K562 (cell line): ENCODE measurements at regions not wholly inside any gene's neighbourhood (a gene's known extent, or its start where the extent isn't known, plus 50 kb on each side); places are given as distances from the start of the nearest gene placed in this dataset.

Source experiments
- ATAC-seq: fragments of 200-7000 bp; cut with Tn5 transposase; 3 replicates; pipeline ENCODE4 v1.9.1; 2020; ENCODE audit warnings: moderate library complexity
- BruUV-seq: library from RNA; stranded (reverse); fragments of 400-500 nt; replicated peaks from 2 replicates; lab custom pipeline; 2021; lab: Mats Ljungman, UMichigan
- CTCF ChIA-PET: fragments of 300-600 bp; formaldehyde crosslinking; extraction: SDS; loops from one replicate; lab custom pipeline; 2021; ENCODE audit warnings: low intra/inter-chr PET ratio; lab: Yijun Ruan, JAX
- POLR2A ChIA-PET: fragments of 300-600, 350-650 bp; sonication (Branson Sonifier 250); formaldehyde crosslinking; extraction: SDS; loops from one replicate; lab custom pipeline; 2021; ENCODE audit warnings: antibody characterized with exemption, inconsistent platforms; lab: Yijun Ruan, JAX
- DNase-seq, 4 experiments: peaks; one replicate each; pipeline versions ENCODE4 v3.0.0 to v3.0.0-alpha.2; 2011 to 2018; ENCODE audit warnings: low spot score in 3 of 4, mixed read lengths in 3 of 4; ENCODE audit errors: extremely low read depth in 1 of 4
- FAIRE-seq: peaks from 2 replicates; lab custom pipeline; 2011; peaks lifted over from hg19 to GRCh38; lab: Jason Lieb, UNC
- H2AFZ ChIP-seq: 2 replicates; pipeline ENCODE4 v1.6.0; 2011; ENCODE audit warnings: low read depth, low read length, control low read depth, inconsistent platforms
- H3K27ac ChIP-seq: fragments of 200-600 bp; 3 replicates; pipeline ENCODE4 v1.8.0; 2011; ENCODE audit warnings: low read depth, mild to moderate bottlenecking, control low read depth, inconsistent platforms, low read length, moderate library complexity, mixed read lengths; ENCODE audit errors: extremely low read depth
- H3K27me3 ChIP-seq, 2 experiments: fragments of 300-600 bp in 1 of 2; 2 replicates in 1 of 2; 3 replicates in 1 of 2; pipeline versions ENCODE4 v1.6.0 to v1.8.0; 2011; ENCODE audit warnings: inconsistent platforms in 2 of 2, low read length in 2 of 2, mild to moderate bottlenecking in 1 of 2, mixed read lengths in 1 of 2, moderate library complexity in 1 of 2; ENCODE audit not compliant: control insufficient read depth in 2 of 2, insufficient read depth in 2 of 2
- H3K36me3 ChIP-seq: fragments of 300-600 bp; 3 replicates; pipeline ENCODE4 v1.8.0; 2011; ENCODE audit warnings: mild to moderate bottlenecking, low read length, inconsistent platforms; ENCODE audit not compliant: control insufficient read depth, insufficient read depth
- H3K4me1 ChIP-seq, 2 experiments: fragments of 200-600 bp in 1 of 2; replicated peaks in 1 of 2; 2 replicates in 1 of 2; 3 replicates in 1 of 2; pipeline versions ENCODE4 v1.5.1 to v1.8.0; 2011; ENCODE audit warnings: inconsistent platforms in 2 of 2, low read length in 2 of 2, mild to moderate bottlenecking in 1 of 2, mixed read lengths in 1 of 2, moderate library complexity in 1 of 2; ENCODE audit not compliant: control insufficient read depth in 2 of 2, insufficient read depth in 2 of 2
- H3K4me2 ChIP-seq: 2 replicates; pipeline ENCODE4 v1.6.1; 2011; ENCODE audit warnings: low read length, control low read depth, inconsistent platforms, mixed read lengths; ENCODE audit not compliant: insufficient read depth
- H3K4me3 ChIP-seq: fragments of 200-600 bp; sonication (generic), shearing (Covaris generic); 2 replicates; pipeline ENCODE4 v1.5.1; 2016; ENCODE audit warnings: control low read depth, inconsistent platforms
- H3K79me2 ChIP-seq: fragments of 200-600 bp; 3 replicates; pipeline ENCODE4 v1.8.0; 2011; ENCODE audit warnings: low read length, inconsistent platforms; ENCODE audit not compliant: control insufficient read depth, insufficient read depth
- H3K9ac ChIP-seq, 2 experiments: 2 replicates each; pipeline versions ENCODE4 v1.6.0 to v1.6.1; 2011; ENCODE audit warnings: low read depth in 2 of 2, low read length in 2 of 2, control low read depth in 1 of 2, inconsistent platforms in 1 of 2, mild to moderate bottlenecking in 1 of 2, mixed read lengths in 1 of 2; ENCODE audit not compliant: insufficient read depth in 1 of 2
- H3K9me1 ChIP-seq: one replicate; pipeline ENCODE4 v1.6.0; 2011; ENCODE audit warnings: inconsistent platforms, mild to moderate bottlenecking, low read length, moderate library complexity; ENCODE audit not compliant: control insufficient read depth, insufficient read depth
- H3K9me3 ChIP-seq: replicated peaks from 2 replicates; pipeline ENCODE4 v1.5.1; 2011; ENCODE audit warnings: low read depth, low read length, inconsistent platforms; ENCODE audit not compliant: control insufficient read depth, insufficient read depth
- H4K20me1 ChIP-seq: replicated peaks from 2 replicates; pipeline ENCODE4 v1.6.1; 2011; ENCODE audit warnings: low read length, inconsistent platforms, mixed read lengths; ENCODE audit not compliant: control insufficient read depth, insufficient read depth
- FOXM1 ChIP-seq, 2 experiments: fragments of 450-650 bp in 1 of 2; sonication (generic) in 1 of 2; formaldehyde crosslinking in 1 of 2; IDR thresholded peaks; 2 replicates each; pipeline versions ENCODE4 v1.6.1 to v1.9.0; 2017 to 2022; ENCODE audit warnings: low read depth in 2 of 2, mild to moderate bottlenecking in 2 of 2, missing genetic modification reagents in 1 of 2, moderate library complexity in 1 of 2
- FOXP1 ChIP-seq: sonication (generic); formaldehyde crosslinking; IDR thresholded peaks from 2 replicates; pipeline ENCODE4 v1.8.0; 2022; ENCODE audit warnings: mild to moderate bottlenecking, missing genetic modification reagents
- GTF2E2 ChIP-seq: fragments of 200-800 bp; sonication (Bioruptor generic); IDR thresholded peaks from 2 replicates; pipeline ENCODE4 v1.6.1; 2016; ENCODE audit warnings: missing genetic modification characterization, missing compliant biosample characterization
- HNRNPL ChIP-seq: fragments of 200-400 bp; formaldehyde crosslinking; IDR thresholded peaks from 2 replicates; pipeline ENCODE4 v1.6.1; 2017; ENCODE audit warnings: low read depth, mild to moderate bottlenecking, low read length
- MYNN ChIP-seq, 2 experiments: sonication (generic); formaldehyde crosslinking in 1 of 2; IDR thresholded peaks; 2 replicates each; pipeline versions ENCODE4 v1.5.0 to v1.6.1; 2016 to 2020; ENCODE audit warnings: antibody characterized with exemption in 1 of 2, missing genetic modification reagents in 1 of 2
- PHF21A ChIP-seq: fragments of 450-650 bp; IDR thresholded peaks from 2 replicates; pipeline ENCODE4 v1.6.1; 2017; ENCODE audit warnings: low read depth, borderline replicate concordance
- POLR2G ChIP-seq: fragments of 200-400 bp; formaldehyde crosslinking; IDR thresholded peaks from 2 replicates; pipeline ENCODE4 v1.6.1; 2017; ENCODE audit warnings: low read depth, mild to moderate bottlenecking, antibody characterized with exemption, low read length, moderate library complexity
- SIN3A ChIP-seq, 2 experiments: fragments of 150-350 bp in 1 of 2; IDR thresholded peaks; 2 replicates each; pipeline ENCODE4 v1.6.1; 2011 to 2016; ENCODE audit warnings: borderline replicate concordance in 2 of 2, low read depth in 2 of 2, low read length in 2 of 2, mild to moderate bottlenecking in 2 of 2, moderate library complexity in 2 of 2; ENCODE audit not compliant: control insufficient read depth in 1 of 2
- SLC30A9 ChIP-seq: fragments of 250-450 bp; sonication (Bioruptor Pico); IDR thresholded peaks from 2 replicates; pipeline ENCODE4 v1.8.0; 2022; ENCODE audit warnings: mild to moderate bottlenecking, moderate library complexity
- SRSF7 ChIP-seq: fragments of 200-400 bp; formaldehyde crosslinking; optimal IDR thresholded peaks from 2 replicates; pipeline ENCODE3; 2017; ENCODE audit warnings: mild to moderate bottlenecking, low read depth, low read length
- TEAD1 ChIP-seq, 2 experiments: fragments of 450-650 bp in 1 of 2; sonication (generic) in 1 of 2; formaldehyde crosslinking; IDR thresholded peaks; 2 replicates each; pipeline versions ENCODE4 v1.4.0 to v1.8.0; 2020 to 2022; ENCODE audit warnings: mild to moderate bottlenecking in 2 of 2, missing genetic modification reagents in 1 of 2
- ZBTB1 ChIP-seq: sonication (generic); formaldehyde crosslinking; IDR thresholded peaks from 2 replicates; pipeline ENCODE4 v1.8.1; 2023; ENCODE audit warnings: missing genetic modification reagents, low read depth, mild to moderate bottlenecking, borderline replicate concordance
- ZBTB7A ChIP-seq: IDR thresholded peaks from 2 replicates; pipeline ENCODE4 v1.6.1; 2011; ENCODE audit warnings: low read depth, mild to moderate bottlenecking, low read length, moderate library complexity, borderline replicate concordance; ENCODE audit not compliant: control insufficient read depth
- ZC3H4 ChIP-seq: sonication (generic); formaldehyde crosslinking; IDR thresholded peaks from 2 replicates; pipeline ENCODE4 v1.9.0; 2021; ENCODE audit warnings: missing genetic modification reagents, borderline replicate concordance
- ZNF174 ChIP-seq: fragments of 250-450 bp; sonication (Bioruptor Pico); IDR thresholded peaks from 2 replicates; pipeline ENCODE4 v1.4.0; 2020; ENCODE audit warnings: mild to moderate bottlenecking
- ZNF274 ChIP-seq: IDR thresholded peaks from 2 replicates; pipeline ENCODE4 v1.6.1; 2011; ENCODE audit warnings: low read depth, mild to moderate bottlenecking, low read length, moderate library complexity, borderline replicate concordance
- ZNF324 ChIP-seq: fragments of 250-450 bp; sonication (Bioruptor Pico); IDR thresholded peaks from 2 replicates; pipeline ENCODE4 v1.4.0; 2020; ENCODE audit warnings: mild to moderate bottlenecking
- ZNF507 ChIP-seq: conservative IDR thresholded peaks from 2 replicates; pipeline ENCODE4 v1.6.1; 2017; ENCODE audit warnings: missing genetic modification characterization, missing compliant biosample characterization
- WGBS: fragments of 100-300 bp; shearing (Covaris generic); methylation state at CpG from one replicate; pipeline ENCODE4 v1.1.6; 2016; ENCODE audit warnings: low coverage, mixed read lengths; ENCODE audit not compliant: insufficient coverage; ENCODE audit errors: missing lambda C conversion rate; 5-methylcytosine and 5-hydroxymethylcytosine counted together
- in situ Hi-C: fragments of 300-500 bp; cut with MboI; formaldehyde crosslinking; loops from 4 replicates; pipeline ENCODE4 v1.15.0; 2018; ENCODE audit warnings: inconsistent platforms, mixed read lengths
- intact Hi-C: fragments of 100-400 bp; cut with micrococcal nuclease; formaldehyde crosslinking; loops from 2 replicates; pipeline ENCODE4 v1.14.2; 2022
- TF ChIP-seq, protein P1 (sequence below): fragments of 450-650 bp; IDR thresholded peaks from 2 replicates; pipeline ENCODE4 v1.6.1; 2014; ENCODE audit warnings: low read depth, mild to moderate bottlenecking, moderate library complexity, borderline replicate concordance
- TF ChIP-seq, protein P2 (sequence below): sonication (generic); formaldehyde crosslinking; IDR thresholded peaks from 2 replicates; pipeline ENCODE4 v1.8.0; 2022; ENCODE audit warnings: missing genetic modification reagents, mild to moderate bottlenecking, borderline replicate concordance

DNA sequence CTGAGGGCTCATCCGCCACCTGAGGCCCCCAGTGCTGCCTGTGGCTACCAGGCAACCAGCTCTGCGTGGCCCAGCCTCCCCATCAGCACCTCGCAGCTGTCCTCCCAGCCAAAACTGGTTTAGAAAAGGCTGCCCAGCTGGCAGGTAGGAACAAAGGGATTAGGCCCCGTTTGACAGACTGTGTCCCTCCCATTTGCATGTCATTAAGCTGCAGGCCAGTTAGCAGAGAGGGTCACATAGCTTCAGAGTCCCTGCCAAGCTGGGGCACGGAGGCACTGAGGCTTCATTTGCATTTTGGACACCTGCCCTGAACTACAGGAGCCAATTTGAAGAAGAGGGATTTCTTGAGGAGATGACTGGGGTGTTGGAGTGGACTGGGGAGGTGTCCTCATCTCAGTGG lies 177.9 kb downstream of the TLE3 start:
- FAIRE-seq (no peak), DNase-seq (no peak), ATAC-seq (no peak)
- Histone ChIP-seq H2AFZ (no peak overlapping the region), H3K4me2 (no peak overlapping the region), H3K27ac (no peak overlapping the region), H3K4me1 (no peaks in the 10 kb centered on the region), H3K9me1 (no peaks in the 10 kb centered on the region), H4K20me1 (no peaks in the 10 kb centered on the region), H3K36me3 (no peaks in the 10 kb centered on the region), H3K79me2 (no peaks in the 10 kb centered on the region), H3K4me3 (no peak overlapping the region), H3K9ac (no peak overlapping the region), H3K9me3 (no peaks in the 10 kb centered on the region), H3K27me3 (peaks cover 6 to 7% of the 10 kb centered on the region in 2 experiments; a peak in 2 of 5 replicates)
- no TSS peak for BruUV-seq
- intact Hi-C loops (no loop called here), in situ Hi-C loops (no loop called here)
- TF ChIP-seq HNRNPL (no peak), ZNF507 (tag) (no peak), PHF21A (no peak), SIN3A (IDR thresholded peaks at IDR 0.05; ENCODE audit: borderline replicate concordance in 2 of 2, control insufficient read depth in 1 of 2, low read depth in 2 of 2, low read length in 2 of 2) (no peak), MYNN (IDR thresholded peaks at IDR 0.05) (no peak), MYNN (CRISPR knock-in tag; IDR thresholded peaks at IDR 0.05) (no peak), SRSF7 (no peak), POLR2G (no peak), ZNF324 (CRISPR knock-in tag) (no peak), ZBTB1 (CRISPR knock-in tag) (no peak), GTF2E2 (no peak), SLC30A9 (CRISPR knock-in tag) (no peak), ZNF274 (no peak), FOXM1 (IDR thresholded peaks at IDR 0.05; ENCODE audit: low read depth) (no peak), FOXM1 (CRISPR knock-in tag; IDR thresholded peaks at IDR 0.05; ENCODE audit: low read depth) (no peak), ZC3H4 (no peak), FOXP1 (CRISPR knock-in tag) (no peak), ZBTB7A (no peak), TEAD1 (CRISPR knock-in tag; IDR thresholded peaks at IDR 0.05) (no peak), ZNF174 (no peak)
- TF ChIP-seq, protein P1, sequence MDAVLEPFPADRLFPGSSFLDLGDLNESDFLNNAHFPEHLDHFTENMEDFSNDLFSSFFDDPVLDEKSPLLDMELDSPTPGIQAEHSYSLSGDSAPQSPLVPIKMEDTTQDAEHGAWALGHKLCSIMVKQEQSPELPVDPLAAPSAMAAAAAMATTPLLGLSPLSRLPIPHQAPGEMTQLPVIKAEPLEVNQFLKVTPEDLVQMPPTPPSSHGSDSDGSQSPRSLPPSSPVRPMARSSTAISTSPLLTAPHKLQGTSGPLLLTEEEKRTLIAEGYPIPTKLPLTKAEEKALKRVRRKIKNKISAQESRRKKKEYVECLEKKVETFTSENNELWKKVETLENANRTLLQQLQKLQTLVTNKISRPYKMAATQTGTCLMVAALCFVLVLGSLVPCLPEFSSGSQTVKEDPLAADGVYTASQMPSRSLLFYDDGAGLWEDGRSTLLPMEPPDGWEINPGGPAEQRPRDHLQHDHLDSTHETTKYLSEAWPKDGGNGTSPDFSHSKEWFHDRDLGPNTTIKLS, result no peak
- TF ChIP-seq, protein P2, sequence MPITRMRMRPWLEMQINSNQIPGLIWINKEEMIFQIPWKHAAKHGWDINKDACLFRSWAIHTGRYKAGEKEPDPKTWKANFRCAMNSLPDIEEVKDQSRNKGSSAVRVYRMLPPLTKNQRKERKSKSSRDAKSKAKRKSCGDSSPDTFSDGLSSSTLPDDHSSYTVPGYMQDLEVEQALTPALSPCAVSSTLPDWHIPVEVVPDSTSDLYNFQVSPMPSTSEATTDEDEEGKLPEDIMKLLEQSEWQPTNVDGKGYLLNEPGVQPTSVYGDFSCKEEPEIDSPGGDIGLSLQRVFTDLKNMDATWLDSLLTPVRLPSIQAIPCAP (CRISPR knock-in tag), result no peak
- WGBS, result 2% methylated on average over 5 of the region's 5 CpGs
- ChIA-PET POLR2A (no interaction called here), CTCF (no interaction called here)
